ENCODE measurements at regions not wholly inside any gene's neighbourhood (a gene's known extent, or its start where the extent isn't known, plus 50 kb on each side); places are given as distances from the start of the nearest gene placed in this dataset.

- TF ChIP-seq POLR2A (IDR thresholded peaks at IDR 0.05) (no peak), CTCF (IDR thresholded peaks at IDR 0.05 in 8 of 11, conservative IDR thresholded peaks at IDR 0.05 in 3 of 11) (no peak)
These were observed 66.6 kb upstream of the SPTLC3 start for GRCh38 chr20:12942123-12942522.
